GM23338 (cell line): ENCODE measurements at regions not wholly inside any gene's neighbourhood (a gene's known extent, or its start where the extent isn't known, plus 50 kb on each side); places are given as distances from the start of the nearest gene placed in this dataset.

Experiments
- ATAC-seq: fragments of 200-7000 bp; cut with Tn5 transposase; 3 replicates; pipeline ENCODE4 v1.9.1; 2020
- DNase-seq: peaks from one replicate; pipeline ENCODE4 v3.0.0-alpha.2; 2015; ENCODE audit warnings: low spot score
- H2AFZ ChIP-seq: fragments of 200-600 bp; sonication (generic); 2 replicates; pipeline ENCODE4 v1.8.0; 2016; ENCODE audit warnings: antibody characterized with exemption, mild to moderate bottlenecking, moderate library complexity
- H3F3A ChIP-seq: fragments of 200-600 bp; sonication (generic); replicated peaks from 2 replicates; pipeline ENCODE4 v1.8.0; 2017; ENCODE audit warnings: antibody characterized with exemption, mixed run types, low read depth
- H3K27ac ChIP-seq: fragments of 200-600 bp; sonication (generic); 2 replicates; pipeline ENCODE4 v1.6.1; 2016; ENCODE audit warnings: low read depth
- H3K27me3 ChIP-seq: fragments of 200-600 bp; sonication (generic); 2 replicates; pipeline ENCODE4 v1.8.0; 2016; ENCODE audit warnings: mild to moderate bottlenecking, mixed run types, moderate library complexity; ENCODE audit not compliant: insufficient read depth
- H3K36me3 ChIP-seq: fragments of 200-600 bp; sonication (generic); 2 replicates; pipeline ENCODE4 v1.8.0; 2016; ENCODE audit warnings: mild to moderate bottlenecking; ENCODE audit not compliant: insufficient read depth
- H3K4me1 ChIP-seq: fragments of 200-600 bp; sonication (generic); 2 replicates; pipeline ENCODE4 v1.8.0; 2016; ENCODE audit warnings: mild to moderate bottlenecking, moderate library complexity; ENCODE audit not compliant: insufficient read depth
- H3K4me2 ChIP-seq: fragments of 200-600 bp; sonication (generic); 2 replicates; pipeline ENCODE4 v1.7.1; 2017; ENCODE audit warnings: mixed run types
- H3K4me3 ChIP-seq: fragments of 200-600 bp; sonication (generic); 2 replicates; pipeline ENCODE4 v1.6.1; 2016; ENCODE audit warnings: mixed run types
- H3K79me2 ChIP-seq: fragments of 200-600 bp; sonication (generic); replicated peaks from 2 replicates; pipeline ENCODE4 v1.8.0; 2017; ENCODE audit warnings: mild to moderate bottlenecking; ENCODE audit not compliant: insufficient read depth
- H3K9me2 ChIP-seq: fragments of 200-600 bp; sonication (generic); 2 replicates; pipeline ENCODE4 v1.8.0; 2017; ENCODE audit not compliant: insufficient read depth
- H4K20me1 ChIP-seq: fragments of 200-600 bp; sonication (generic); replicated peaks from 2 replicates; pipeline ENCODE4 v1.8.0; 2017; ENCODE audit warnings: mild to moderate bottlenecking; ENCODE audit not compliant: insufficient read depth
- H3K27ac Mint-ChIP-seq: 2 replicates; pipeline ENCODE4 v1.8.0; 2020; ENCODE audit warnings: inconsistent platforms, mild to moderate bottlenecking, moderate library complexity, mixed read lengths
- H3K27me3 Mint-ChIP-seq: 3 replicates; pipeline ENCODE4 v1.8.0; 2022; ENCODE audit warnings: low read depth, mild to moderate bottlenecking, moderate library complexity, mixed read lengths, inconsistent platforms; ENCODE audit not compliant: insufficient read depth, poor library complexity
- H3K36me3 Mint-ChIP-seq: 3 replicates; pipeline ENCODE4 v1.8.0; 2021; ENCODE audit warnings: low read depth, mild to moderate bottlenecking, inconsistent platforms, moderate library complexity, mixed read lengths
- H3K4me1 Mint-ChIP-seq: 3 replicates; pipeline ENCODE4 v1.8.0; 2020; ENCODE audit warnings: mild to moderate bottlenecking, inconsistent platforms, mixed read lengths
- H3K4me3 Mint-ChIP-seq: 3 replicates; pipeline ENCODE4 v1.8.0; 2021; ENCODE audit warnings: moderate library complexity, mild to moderate bottlenecking, inconsistent platforms, mixed read lengths
- H3K9me3 Mint-ChIP-seq: 3 replicates; pipeline ENCODE4 v1.8.0; 2020; ENCODE audit warnings: moderate library complexity, mild to moderate bottlenecking, inconsistent platforms, mixed read lengths
- CREB1 ChIP-seq: fragments of 250-450 bp; sonication (Bioruptor Pico); IDR thresholded peaks from 2 replicates; pipeline ENCODE4 v1.5.0; 2020; ENCODE audit warnings: low read depth, mild to moderate bottlenecking, moderate library complexity
- CTCF ChIP-seq, 2 experiments: fragments of 200-600 bp in 1 of 2; sonication (generic) in 1 of 2; conservative IDR thresholded peaks; 2 replicates each; pipeline versions ENCODE4 v1.5.1 to v1.6.1; 2016 to 2017; ENCODE audit warnings: antibody characterized with exemption in 2 of 2, low read depth in 2 of 2, mild to moderate bottlenecking in 2 of 2, moderate library complexity in 1 of 2
- ETS1 ChIP-seq: IDR thresholded peaks from 2 replicates; pipeline ENCODE4 v1.6.1; 2016; ENCODE audit warnings: antibody characterized with exemption
- EZH2 ChIP-seq: fragments of 200-600 bp; sonication (generic); IDR thresholded peaks from one replicate; pipeline ENCODE4 v1.8.0; 2017; ENCODE audit warnings: antibody characterized with exemption, mild to moderate bottlenecking, low read depth; ENCODE audit not compliant: unreplicated experiment
- EZH2phosphoT487 ChIP-seq: fragments of 200-600 bp; sonication (generic); IDR thresholded peaks from one replicate; pipeline ENCODE4 v1.8.1; 2018; ENCODE audit warnings: antibody characterized with exemption; ENCODE audit not compliant: unreplicated experiment
- JUNB ChIP-seq: IDR thresholded peaks from one replicate; pipeline ENCODE4 v1.6.1; 2016; ENCODE audit warnings: antibody characterized with exemption; ENCODE audit not compliant: unreplicated experiment
- NANOG ChIP-seq: IDR thresholded peaks from 2 replicates; pipeline ENCODE4 v1.6.1; 2016; ENCODE audit warnings: antibody characterized with exemption, borderline replicate concordance
- POLR2AphosphoS5 ChIP-seq: IDR thresholded peaks from 2 replicates; pipeline ENCODE4 v1.6.1; 2016; ENCODE audit warnings: antibody characterized with exemption, low read depth
- STAT1 ChIP-seq: IDR thresholded peaks from one replicate; pipeline ENCODE4 v1.6.1; 2016; ENCODE audit warnings: antibody characterized with exemption; ENCODE audit not compliant: unreplicated experiment
- ZNF114 ChIP-seq: fragments of 250-450 bp; sonication (Bioruptor Pico); IDR thresholded peaks from 2 replicates; pipeline ENCODE4 v1.5.0; 2020; ENCODE audit warnings: mild to moderate bottlenecking, moderate library complexity
- ZNF331 ChIP-seq: fragments of 250-450 bp; sonication (Bioruptor Pico); IDR thresholded peaks from 2 replicates; pipeline ENCODE4 v1.5.0; 2020; ENCODE audit warnings: low read depth, mild to moderate bottlenecking, moderate library complexity
- TF ChIP-seq, protein P1 (sequence below): fragments of 250-450 bp; sonication (Bioruptor Pico); IDR thresholded peaks from 2 replicates; pipeline ENCODE4 v1.5.0; 2020; ENCODE audit warnings: mild to moderate bottlenecking, moderate library complexity
- TF ChIP-seq, protein P2 (sequence below): IDR thresholded peaks from one replicate; pipeline ENCODE4 v1.6.1; 2018; ENCODE audit warnings: antibody characterized with exemption; ENCODE audit not compliant: unreplicated experiment

GRCh38 chr7:21359163-21359562 lies 68.7 kb upstream of the SP4 start:
- Histone ChIP-seq H3K4me3 (no peak overlapping the region), H3K4me1 (0 out of 2 replicates have a peak, but pooled peaks cover 3% of the 10 kb centered on the region), H2AFZ (no peak overlapping the region), H3F3A (no peaks in the 10 kb centered on the region), H3K36me3 (no peaks in the 10 kb centered on the region), H3K4me2 (no peak overlapping the region), H4K20me1 (no peaks in the 10 kb centered on the region), H3K9me2 (no peaks in the 10 kb centered on the region), H3K79me2 (no peaks in the 10 kb centered on the region), H3K27ac (no peak overlapping the region), H3K27me3 (no peaks in the 10 kb centered on the region)
- DNase-seq (no peak), ATAC-seq (no peak)
- Mint-ChIP-seq H3K4me3 (no peak overlapping the region), H3K27ac (no peak overlapping the region), H3K4me1 (no peaks in the 10 kb centered on the region), H3K36me3 (no peaks in the 10 kb centered on the region), H3K9me3 (no peaks in the 10 kb centered on the region), H3K27me3 (peaks cover 2% of the 10 kb centered on the region)
- TF ChIP-seq, protein P1, sequence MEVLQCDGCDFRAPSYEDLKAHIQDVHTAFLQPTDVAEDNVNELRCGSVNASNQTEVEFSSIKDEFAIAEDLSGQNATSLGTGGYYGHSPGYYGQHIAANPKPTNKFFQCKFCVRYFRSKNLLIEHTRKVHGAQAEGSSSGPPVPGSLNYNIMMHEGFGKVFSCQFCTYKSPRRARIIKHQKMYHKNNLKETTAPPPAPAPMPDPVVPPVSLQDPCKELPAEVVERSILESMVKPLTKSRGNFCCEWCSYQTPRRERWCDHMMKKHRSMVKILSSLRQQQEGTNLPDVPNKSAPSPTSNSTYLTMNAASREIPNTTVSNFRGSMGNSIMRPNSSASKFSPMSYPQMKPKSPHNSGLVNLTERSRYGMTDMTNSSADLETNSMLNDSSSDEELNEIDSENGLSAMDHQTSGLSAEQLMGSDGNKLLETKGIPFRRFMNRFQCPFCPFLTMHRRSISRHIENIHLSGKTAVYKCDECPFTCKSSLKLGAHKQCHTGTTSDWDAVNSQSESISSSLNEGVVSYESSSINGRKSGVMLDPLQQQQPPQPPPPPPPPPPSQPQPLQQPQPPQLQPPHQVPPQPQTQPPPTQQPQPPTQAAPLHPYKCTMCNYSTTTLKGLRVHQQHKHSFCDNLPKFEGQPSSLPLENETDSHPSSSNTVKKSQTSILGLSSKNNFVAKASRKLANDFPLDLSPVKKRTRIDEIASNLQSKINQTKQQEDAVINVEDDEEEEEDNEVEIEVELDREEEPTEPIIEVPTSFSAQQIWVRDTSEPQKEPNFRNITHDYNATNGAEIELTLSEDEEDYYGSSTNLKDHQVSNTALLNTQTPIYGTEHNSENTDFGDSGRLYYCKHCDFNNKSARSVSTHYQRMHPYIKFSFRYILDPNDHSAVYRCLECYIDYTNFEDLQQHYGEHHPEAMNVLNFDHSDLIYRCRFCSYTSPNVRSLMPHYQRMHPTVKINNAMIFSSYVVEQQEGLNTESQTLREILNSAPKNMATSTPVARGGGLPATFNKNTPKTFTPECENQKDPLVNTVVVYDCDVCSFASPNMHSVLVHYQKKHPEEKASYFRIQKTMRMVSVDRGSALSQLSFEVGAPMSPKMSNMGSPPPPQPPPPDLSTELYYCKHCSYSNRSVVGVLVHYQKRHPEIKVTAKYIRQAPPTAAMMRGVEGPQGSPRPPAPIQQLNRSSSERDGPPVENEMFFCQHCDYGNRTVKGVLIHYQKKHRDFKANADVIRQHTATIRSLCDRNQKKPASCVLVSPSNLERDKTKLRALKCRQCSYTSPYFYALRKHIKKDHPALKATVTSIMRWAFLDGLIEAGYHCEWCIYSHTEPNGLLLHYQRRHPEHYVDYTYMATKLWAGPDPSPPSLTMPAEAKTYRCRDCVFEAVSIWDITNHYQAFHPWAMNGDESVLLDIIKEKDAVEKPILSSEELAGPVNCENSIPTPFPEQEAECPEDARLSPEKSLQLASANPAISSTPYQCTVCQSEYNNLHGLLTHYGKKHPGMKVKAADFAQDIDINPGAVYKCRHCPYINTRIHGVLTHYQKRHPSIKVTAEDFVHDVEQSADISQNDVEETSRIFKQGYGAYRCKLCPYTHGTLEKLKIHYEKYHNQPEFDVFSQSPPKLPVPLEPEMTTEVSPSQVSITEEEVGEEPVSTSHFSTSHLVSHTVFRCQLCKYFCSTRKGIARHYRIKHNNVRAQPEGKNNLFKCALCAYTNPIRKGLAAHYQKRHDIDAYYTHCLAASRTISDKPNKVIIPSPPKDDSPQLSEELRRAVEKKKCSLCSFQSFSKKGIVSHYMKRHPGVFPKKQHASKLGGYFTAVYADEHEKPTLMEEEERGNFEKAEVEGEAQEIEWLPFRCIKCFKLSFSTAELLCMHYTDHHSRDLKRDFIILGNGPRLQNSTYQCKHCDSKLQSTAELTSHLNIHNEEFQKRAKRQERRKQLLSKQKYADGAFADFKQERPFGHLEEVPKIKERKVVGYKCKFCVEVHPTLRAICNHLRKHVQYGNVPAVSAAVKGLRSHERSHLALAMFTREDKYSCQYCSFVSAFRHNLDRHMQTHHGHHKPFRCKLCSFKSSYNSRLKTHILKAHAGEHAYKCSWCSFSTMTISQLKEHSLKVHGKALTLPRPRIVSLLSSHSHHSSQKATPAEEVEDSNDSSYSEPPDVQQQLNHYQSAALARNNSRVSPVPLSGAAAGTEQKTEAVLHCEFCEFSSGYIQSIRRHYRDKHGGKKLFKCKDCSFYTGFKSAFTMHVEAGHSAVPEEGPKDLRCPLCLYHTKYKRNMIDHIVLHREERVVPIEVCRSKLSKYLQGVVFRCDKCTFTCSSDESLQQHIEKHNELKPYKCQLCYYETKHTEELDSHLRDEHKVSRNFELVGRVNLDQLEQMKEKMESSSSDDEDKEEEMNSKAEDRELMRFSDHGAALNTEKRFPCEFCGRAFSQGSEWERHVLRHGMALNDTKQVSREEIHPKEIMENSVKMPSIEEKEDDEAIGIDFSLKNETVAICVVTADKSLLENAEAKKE (CRISPR knock-in tag): no peak
- TF ChIP-seq POLR2AphosphoS5 (no peak), STAT1 (no peak), EZH2phosphoT487 (no peak), JUNB (no peak), CTCF (conservative IDR thresholded peaks at IDR 0.05; ENCODE audit: low read depth in 2 of 2) (no peak), ETS1 (no peak), ZNF331 (no peak), NANOG (no peak), CREB1 (CRISPR knock-in tag) (no peak), EZH2 (no peak), ZNF114 (CRISPR knock-in tag) (no peak)
- TF ChIP-seq, protein P2, sequence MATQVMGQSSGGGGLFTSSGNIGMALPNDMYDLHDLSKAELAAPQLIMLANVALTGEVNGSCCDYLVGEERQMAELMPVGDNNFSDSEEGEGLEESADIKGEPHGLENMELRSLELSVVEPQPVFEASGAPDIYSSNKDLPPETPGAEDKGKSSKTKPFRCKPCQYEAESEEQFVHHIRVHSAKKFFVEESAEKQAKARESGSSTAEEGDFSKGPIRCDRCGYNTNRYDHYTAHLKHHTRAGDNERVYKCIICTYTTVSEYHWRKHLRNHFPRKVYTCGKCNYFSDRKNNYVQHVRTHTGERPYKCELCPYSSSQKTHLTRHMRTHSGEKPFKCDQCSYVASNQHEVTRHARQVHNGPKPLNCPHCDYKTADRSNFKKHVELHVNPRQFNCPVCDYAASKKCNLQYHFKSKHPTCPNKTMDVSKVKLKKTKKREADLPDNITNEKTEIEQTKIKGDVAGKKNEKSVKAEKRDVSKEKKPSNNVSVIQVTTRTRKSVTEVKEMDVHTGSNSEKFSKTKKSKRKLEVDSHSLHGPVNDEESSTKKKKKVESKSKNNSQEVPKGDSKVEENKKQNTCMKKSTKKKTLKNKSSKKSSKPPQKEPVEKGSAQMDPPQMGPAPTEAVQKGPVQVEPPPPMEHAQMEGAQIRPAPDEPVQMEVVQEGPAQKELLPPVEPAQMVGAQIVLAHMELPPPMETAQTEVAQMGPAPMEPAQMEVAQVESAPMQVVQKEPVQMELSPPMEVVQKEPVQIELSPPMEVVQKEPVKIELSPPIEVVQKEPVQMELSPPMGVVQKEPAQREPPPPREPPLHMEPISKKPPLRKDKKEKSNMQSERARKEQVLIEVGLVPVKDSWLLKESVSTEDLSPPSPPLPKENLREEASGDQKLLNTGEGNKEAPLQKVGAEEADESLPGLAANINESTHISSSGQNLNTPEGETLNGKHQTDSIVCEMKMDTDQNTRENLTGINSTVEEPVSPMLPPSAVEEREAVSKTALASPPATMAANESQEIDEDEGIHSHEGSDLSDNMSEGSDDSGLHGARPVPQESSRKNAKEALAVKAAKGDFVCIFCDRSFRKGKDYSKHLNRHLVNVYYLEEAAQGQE: no peak
